ENCODE measurements at regions not wholly inside any gene's neighbourhood (a gene's known extent, or its start where the extent isn't known, plus 50 kb on each side); places are given as distances from the start of the nearest gene placed in this dataset.
"Not testable (repeated sequence)": the region's sequence is repeated elsewhere in the genome, so short reads cannot be mapped to it uniquely, and the experiment has no call there.

- no peak overlapping the region for H3K4me3 Mint-ChIP-seq (ENCODE audit: unreplicated experiment)
- H3K27me3 Mint-ChIP-seq (ENCODE audit: unreplicated experiment) = no peaks in the 10 kb centered on the region
- no peak for DNase-seq
- no peak for TF ChIP-seq CTCF (IDR thresholded peaks at IDR 0.05; ENCODE audit: partially characterized antibody, unreplicated experiment)
- H3K36me3 Mint-ChIP-seq (ENCODE audit: unreplicated experiment) = no peaks in the 10 kb centered on the region
- H3K27ac Mint-ChIP-seq (ENCODE audit: unreplicated experiment) = no peak overlapping the region
- H3K9me3 Mint-ChIP-seq (ENCODE audit: unreplicated experiment) = no peaks in the 10 kb centered on the region
- H3K4me1 Mint-ChIP-seq (ENCODE audit: low read depth, unreplicated experiment) = no peaks in the 10 kb centered on the region
These were observed 235.6 kb downstream of the TRIML1 start for GRCh38 chr4:188374871-188375270.

- H3K36me3 Mint-ChIP-seq (ENCODE audit: unreplicated experiment) = no peaks in the 10 kb centered on the region
These were observed 238.6 kb downstream of the TRIML1 start for GRCh38 chr4:188377816-188378215.

GRCh38 chr4:188383180-188383579 is 243.9 kb downstream of the TRIML1 start:
- H3K4me1 Mint-ChIP-seq (ENCODE audit: low read depth, unreplicated experiment) = no peaks in the 10 kb centered on the region
- H3K36me3 Mint-ChIP-seq (ENCODE audit: unreplicated experiment) = peaks cover 4% of the 10 kb centered on the region
- no peak for DNase-seq
- H3K4me3 Mint-ChIP-seq (ENCODE audit: unreplicated experiment) = no peak overlapping the region
- H3K27me3 Mint-ChIP-seq (ENCODE audit: unreplicated experiment) = no peaks in the 10 kb centered on the region
- no peaks in the 10 kb centered on the region for H3K9me3 Mint-ChIP-seq (ENCODE audit: unreplicated experiment)
- no peak for TF ChIP-seq CTCF (IDR thresholded peaks at IDR 0.05; ENCODE audit: partially characterized antibody, unreplicated experiment)
- H3K27ac Mint-ChIP-seq (ENCODE audit: unreplicated experiment) = no peak overlapping the region

More at GRCh38 chr4:188377816-188378215, 238.6 kb downstream of the TRIML1 start:
- no peak overlapping the region for H3K27ac Mint-ChIP-seq (ENCODE audit: unreplicated experiment)
- H3K9me3 Mint-ChIP-seq (ENCODE audit: unreplicated experiment) = no peaks in the 10 kb centered on the region
- no peaks in the 10 kb centered on the region for H3K4me1 Mint-ChIP-seq (ENCODE audit: low read depth, unreplicated experiment)
- no peak overlapping the region for H3K4me3 Mint-ChIP-seq (ENCODE audit: unreplicated experiment)
- no peak for TF ChIP-seq CTCF (IDR thresholded peaks at IDR 0.05; ENCODE audit: partially characterized antibody, unreplicated experiment)
- DNase-seq = no peak
- no peaks in the 10 kb centered on the region for H3K27me3 Mint-ChIP-seq (ENCODE audit: unreplicated experiment)

- TF ChIP-seq CTCF (IDR thresholded peaks at IDR 0.05; ENCODE audit: partially characterized antibody, unreplicated experiment) = no peak
- H3K4me3 Mint-ChIP-seq (ENCODE audit: unreplicated experiment) = no peak overlapping the region
- no peak overlapping the region for H3K27ac Mint-ChIP-seq (ENCODE audit: unreplicated experiment)
- H3K9me3 Mint-ChIP-seq (ENCODE audit: unreplicated experiment) = no peaks in the 10 kb centered on the region
- peaks cover 18% of the 10 kb centered on the region for H3K36me3 Mint-ChIP-seq (ENCODE audit: unreplicated experiment)
- DNase-seq = no peak
- no peaks in the 10 kb centered on the region for H3K4me1 Mint-ChIP-seq (ENCODE audit: low read depth, unreplicated experiment)
- H3K27me3 Mint-ChIP-seq (ENCODE audit: unreplicated experiment) = peaks cover 3% of the 10 kb centered on the region
These were observed 248.0 kb downstream of the TRIML1 start for GRCh38 chr4:188387179-188387791.

DNA sequence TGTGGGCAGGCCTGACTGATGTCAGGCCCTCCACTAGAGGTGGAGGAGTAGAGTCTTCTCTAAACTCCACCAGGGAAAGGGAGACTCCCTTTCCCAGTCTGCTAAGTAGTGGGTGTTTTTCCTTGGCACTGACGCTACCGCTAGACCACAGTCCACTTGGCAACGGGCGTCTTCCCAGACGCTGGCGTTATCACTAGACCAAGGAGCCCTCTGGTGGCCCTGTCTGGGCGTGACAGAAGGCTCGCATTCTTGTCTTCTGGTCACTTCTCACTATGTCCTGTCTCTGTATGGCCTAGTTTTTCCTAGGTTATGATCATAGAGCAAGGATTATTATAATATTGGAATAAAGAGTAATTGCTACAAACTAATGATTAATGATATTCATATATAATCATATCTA is 252.1 kb downstream of the TRIML1 start:
- not testable (repeated sequence) for H3K4me3 Mint-ChIP-seq (ENCODE audit: unreplicated experiment)

More for the DNA sequence above, 252.1 kb downstream of the TRIML1 start:
- not testable (repeated sequence) for H3K27ac Mint-ChIP-seq (ENCODE audit: unreplicated experiment); H3K4me1 Mint-ChIP-seq (ENCODE audit: low read depth, unreplicated experiment); DNase-seq; H3K27me3 Mint-ChIP-seq (ENCODE audit: unreplicated experiment); H3K9me3 Mint-ChIP-seq (ENCODE audit: unreplicated experiment)
- H3K36me3 Mint-ChIP-seq (ENCODE audit: unreplicated experiment) = peaks cover 14% of the 10 kb centered on the region

All from glutamatergic neuron (in vitro differentiated cells).